ENCODE measurements at regions not wholly inside any gene's neighbourhood (a gene's known extent, or its start where the extent isn't known, plus 50 kb on each side); places are given as distances from the start of the nearest gene placed in this dataset.
A peak's percentile ranks its signal among the peaks of the same experiment; 100 is the strongest.

DNA sequence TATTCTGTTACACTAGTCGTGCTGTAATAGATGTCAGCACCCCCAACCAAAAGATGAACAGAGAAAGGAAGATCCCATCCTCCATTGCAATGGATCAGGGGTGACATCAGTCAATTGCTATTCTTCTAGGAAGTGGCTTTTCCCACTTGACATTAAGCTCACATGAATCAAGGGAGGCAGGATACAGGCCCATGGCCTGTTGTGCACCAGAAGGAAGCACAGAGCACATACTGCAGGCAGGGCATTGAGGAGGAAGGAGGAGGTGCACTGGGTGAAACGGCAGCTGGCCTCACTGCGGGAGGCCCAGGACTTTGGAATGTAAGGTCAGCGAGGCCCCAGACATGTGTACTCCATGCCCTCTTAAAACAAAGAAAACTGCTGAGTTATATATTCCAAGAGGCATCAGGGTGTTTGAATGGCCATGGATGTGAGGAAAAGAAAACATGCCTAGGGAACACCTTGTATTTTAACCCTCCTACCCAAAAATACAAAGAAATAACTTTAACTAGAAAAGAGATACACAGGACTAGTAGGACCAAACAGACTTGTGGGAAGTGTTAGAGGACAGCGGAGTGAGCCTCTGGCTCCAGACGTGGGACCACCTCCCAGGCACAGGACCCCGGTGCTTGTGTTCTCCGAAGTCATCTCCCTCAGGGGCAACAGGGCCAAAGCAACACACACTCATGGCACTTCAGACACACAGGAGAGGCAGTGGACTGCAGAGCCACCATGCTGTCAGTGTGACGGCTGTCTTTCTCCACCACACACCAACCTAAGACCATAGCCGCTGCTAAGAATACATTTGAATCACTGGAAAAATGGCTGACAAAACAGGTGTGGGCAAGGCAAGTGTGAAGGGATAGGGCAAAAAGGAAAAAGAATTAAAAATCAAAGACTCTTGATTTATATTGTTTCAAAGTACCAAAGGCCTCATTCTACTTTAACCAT, 51.4 kb upstream of the RIOK3 start:
- no CpG with 5 or more reads among the region's 10 CpGs for WGBS (ENCODE audit: extremely low coverage, insufficient coverage, low lambda C conversion rate)
- H3K27me3 ChIP-seq (ENCODE audit: insufficient read depth, low read length, poor library complexity), result no peaks in the 10 kb centered on the region
- H2BK15ac ChIP-seq (replicated peaks; ENCODE audit: low read depth), result no peak overlapping the region
- no peak overlapping the region for H2BK120ac ChIP-seq (ENCODE audit: low read depth, low read length)
- DNase-seq, result peak; percentile 89
- no peak overlapping the region for H2AK5ac ChIP-seq (ENCODE audit: low read length)
- no peak overlapping the region for H2BK5ac ChIP-seq (ENCODE audit: low read length)
- no peak overlapping the region for H3K4ac ChIP-seq (ENCODE audit: low read depth, low read length)
- no peak overlapping the region for H3K27ac ChIP-seq (ENCODE audit: low read depth, low read length)
- H3K56ac ChIP-seq (ENCODE audit: low read length), result peak overlapping the region; percentile 63
- no peak overlapping the region for H3K4me3 ChIP-seq (ENCODE audit: low read length)
- no peak overlapping the region for H4K8ac ChIP-seq (ENCODE audit: low read depth, low read length)
- H3K79me2 ChIP-seq (ENCODE audit: control insufficient read depth, insufficient read depth, low read length), result no peaks in the 10 kb centered on the region
- H3K36me3 ChIP-seq (ENCODE audit: control insufficient read depth, insufficient read depth, low read length), result no peaks in the 10 kb centered on the region
- H3K4me1 ChIP-seq (ENCODE audit: control insufficient read depth, low read depth, low read length), result peaks cover 1% of the 10 kb centered on the region
- no peak overlapping the region for H3K23ac ChIP-seq (ENCODE audit: low read length)
- no peaks in the 10 kb centered on the region for H3K79me1 ChIP-seq (ENCODE audit: low read length)
- H3K18ac ChIP-seq (ENCODE audit: low read length), result no peak overlapping the region
- H3K9ac ChIP-seq (ENCODE audit: low read length), result no peak overlapping the region
- no peak overlapping the region for H3K4me2 ChIP-seq (ENCODE audit: low read length)
- H4K5ac ChIP-seq (ENCODE audit: low read length), result no peak overlapping the region

All from mesendoderm (in vitro differentiated cells).